ENCODE measurements at regions not wholly inside any gene's neighbourhood (a gene's known extent, or its start where the extent isn't known, plus 50 kb on each side); places are given as distances from the start of the nearest gene placed in this dataset.
"Not testable (repeated sequence)": the region's sequence is repeated elsewhere in the genome, so short reads cannot be mapped to it uniquely, and the experiment has no call there.

- H3K9me3 ChIP-seq; H3K36me3 ChIP-seq; H3K27ac ChIP-seq; H3K4me3 ChIP-seq; DNase-seq (ENCODE audit: low spot score in 2 of 2); H3K4me1 ChIP-seq: not testable (repeated sequence)
- WGBS, 2 donors = 79 to 87% methylated on average over 4 of the region's 4 CpGs
- peaks cover 0 to 13% of the 10 kb centered on the region in 2 donors for H3K27me3 ChIP-seq
Observed at GRCh38 chr10:22467393-22467792, 122.1 kb downstream of the SPAG6 start.

- Histone ChIP-seq H3K27me3 (peaks cover 0 to 27% of the 10 kb centered on the region in 2 donors), H3K4me1 (no peaks in the 10 kb centered on the region), H3K9me3 (no peaks in the 10 kb centered on the region), H3K27ac (no peak overlapping the region), H3K4me3 (no peak overlapping the region), H3K36me3 (no peaks in the 10 kb centered on the region)
- WGBS, 2 donors = 72 to 80% methylated on average over 3 of the region's 3 CpGs
- no peak for TF ChIP-seq CTCF (IDR thresholded peaks at IDR 0.05)
- TF ChIP-seq POLR2A (IDR thresholded peaks at IDR 0.05) = no peak
- no peak for TF ChIP-seq EP300 (IDR thresholded peaks at IDR 0.05)
- no peak for DNase-seq (ENCODE audit: low spot score in 2 of 2)
Observed at GRCh38 chr10:22468570-22469320, 123.4 kb downstream of the SPAG6 start.

- no peak for TF ChIP-seq EP300 (IDR thresholded peaks at IDR 0.05)
- no peak for TF ChIP-seq POLR2A (IDR thresholded peaks at IDR 0.05)
- no peak for TF ChIP-seq CTCF (IDR thresholded peaks at IDR 0.05)
- H3K27ac ChIP-seq = no peak overlapping the region
- WGBS, 2 donors = 84 to 93% methylated on average over 6 of the region's 6 CpGs
- no peaks in the 10 kb centered on the region for H3K36me3 ChIP-seq
- H3K9me3 ChIP-seq = no peaks in the 10 kb centered on the region
- H3K4me1 ChIP-seq = peaks cover 0 to 23% (median 12%) of the 10 kb centered on the region in 4 donors
- no peak for DNase-seq (ENCODE audit: low spot score in 2 of 2)
- no peak overlapping the region for H3K4me3 ChIP-seq
- H3K27me3 ChIP-seq = peaks cover 0 to 68% of the 10 kb centered on the region in 2 donors
Observed at GRCh38 chr10:22473044-22473443, 127.7 kb downstream of the SPAG6 start.

GRCh38 chr10:22473459-22473858 lies 128.2 kb downstream of the SPAG6 start:
- H3K9me3 ChIP-seq = no peaks in the 10 kb centered on the region
- H3K36me3 ChIP-seq = no peaks in the 10 kb centered on the region
- no peak overlapping the region for H3K4me3 ChIP-seq
- H3K27ac ChIP-seq = no peak overlapping the region
- H3K27me3 ChIP-seq = peaks cover 0 to 68% of the 10 kb centered on the region in 2 donors
- H3K4me1 ChIP-seq = peaks cover 0 to 23% (median 12%) of the 10 kb centered on the region in 4 donors
- no peak for DNase-seq (ENCODE audit: low spot score in 2 of 2)
- TF ChIP-seq CTCF (IDR thresholded peaks at IDR 0.05) (no peak), POLR2A (IDR thresholded peaks at IDR 0.05) (no peak), EP300 (IDR thresholded peaks at IDR 0.05) (no peak)
- 69 to 71% methylated on average over 3 of the region's 3 CpGs for WGBS, 2 donors

- Histone ChIP-seq H3K9me3 (no peaks in the 10 kb centered on the region), H3K4me1 (peaks cover 0 to 26% (median 12%) of the 10 kb centered on the region in 4 donors), H3K27ac (no peak overlapping the region), H3K36me3 (no peaks in the 10 kb centered on the region), H3K27me3 (peaks cover 0 to 68% of the 10 kb centered on the region in 2 donors), H3K4me3 (peak overlapping the region; percentile 26 to 52 (median 40))
- no peak for DNase-seq (ENCODE audit: low spot score in 2 of 2)
- WGBS, 2 donors = 1 to 2% methylated on average over 61 to 94 of the region's 96 CpGs
- TF ChIP-seq EP300 (IDR thresholded peaks at IDR 0.05) (no peak), POLR2A (IDR thresholded peaks at IDR 0.05) (no peak), CTCF (IDR thresholded peaks at IDR 0.05) (no peak)
Observed at GRCh38 chr10:22475651-22476600, 130.6 kb downstream of the SPAG6 start.

Data from tibial nerve (tissue), 4 donors.